EH (cell line): ENCODE measurements at regions not wholly inside any gene's neighbourhood (a gene's known extent, or its start where the extent isn't known, plus 50 kb on each side); places are given as distances from the start of the nearest gene placed in this dataset.
A peak's percentile ranks its signal among the peaks of the same experiment; 100 is the strongest.

Experiments
- DNase-seq: peaks from one replicate; pipeline ENCODE4 v3.0.0-alpha.2; 2015; ENCODE audit warnings: low read depth

DNA sequence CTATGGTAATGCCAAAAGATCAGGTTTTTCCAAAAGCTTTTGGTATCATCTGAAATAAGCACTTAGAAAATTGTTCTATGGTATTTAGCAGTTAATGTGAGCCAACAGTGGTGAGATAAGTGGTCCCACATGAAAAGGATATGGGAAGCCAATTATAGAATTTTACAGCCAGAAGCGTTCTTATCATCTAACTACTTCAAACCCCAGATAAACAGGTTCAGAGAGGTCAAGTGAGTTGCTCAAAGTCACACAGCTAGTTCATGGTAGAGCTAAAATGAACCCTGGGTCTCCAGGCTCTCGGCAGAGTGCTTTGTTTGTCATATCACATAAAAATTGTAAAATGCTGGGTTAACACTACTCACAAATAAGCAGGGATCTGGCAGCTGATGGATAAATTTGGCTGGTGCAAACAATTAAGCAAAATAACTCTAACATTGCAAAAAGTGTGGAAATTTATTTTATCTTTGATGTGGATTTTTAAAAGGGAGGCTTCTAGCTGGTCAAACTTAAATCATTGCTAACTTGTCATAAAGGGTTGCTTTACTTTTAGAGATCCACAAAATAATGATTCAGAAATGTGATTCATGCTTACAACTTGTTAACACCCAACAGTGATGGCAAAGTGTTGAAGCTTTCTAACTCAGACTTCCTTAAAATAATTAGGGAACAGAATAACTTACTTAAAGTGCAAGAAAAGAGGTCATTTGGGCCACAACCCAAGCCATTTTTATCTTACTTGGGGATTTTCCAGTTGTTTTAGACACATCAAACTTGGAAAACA lies 202.8 kb upstream of the TBC1D5 start:
- no peak for DNase-seq

DNA sequence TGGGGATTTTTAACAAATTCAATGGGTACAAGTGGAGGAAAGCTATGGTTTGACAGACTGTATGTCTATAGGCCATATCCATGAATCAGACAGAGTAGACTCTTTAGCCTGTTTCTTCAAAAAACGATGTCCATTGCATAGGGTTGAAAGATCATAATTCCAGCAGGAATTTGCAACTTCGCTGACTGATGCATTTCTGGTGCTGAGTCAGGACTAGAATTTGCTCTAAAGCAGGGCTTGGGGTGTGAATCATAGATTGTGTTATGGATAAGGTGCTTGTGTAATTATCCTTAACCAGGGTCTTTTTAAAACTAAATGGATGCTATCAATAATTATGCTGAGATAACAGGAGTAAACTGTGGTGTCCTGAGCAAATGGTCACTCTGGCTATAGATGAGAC lies 200.4 kb upstream of the TBC1D5 start:
- peak; percentile 14 for DNase-seq

DNA sequence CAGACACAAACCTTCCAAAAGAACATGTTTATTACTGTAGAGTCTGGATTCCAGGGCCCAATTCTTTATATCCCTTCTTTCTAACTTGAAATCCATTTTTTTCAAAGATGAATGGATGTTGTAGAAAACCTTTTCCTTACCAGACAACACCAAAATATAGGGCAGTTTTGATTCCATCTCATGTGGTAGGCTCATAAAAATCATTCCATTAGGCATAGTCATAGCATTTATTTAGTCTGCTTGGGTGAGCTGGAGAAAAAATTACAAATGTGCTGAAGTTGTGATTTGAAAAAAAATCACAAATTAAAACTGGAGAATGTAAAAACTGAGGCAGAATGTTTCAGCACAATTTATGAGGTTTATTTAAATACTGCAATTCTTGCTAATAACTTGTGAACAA lies 199.3 kb upstream of the TBC1D5 start:
- peak; percentile 2 for DNase-seq

DNA sequence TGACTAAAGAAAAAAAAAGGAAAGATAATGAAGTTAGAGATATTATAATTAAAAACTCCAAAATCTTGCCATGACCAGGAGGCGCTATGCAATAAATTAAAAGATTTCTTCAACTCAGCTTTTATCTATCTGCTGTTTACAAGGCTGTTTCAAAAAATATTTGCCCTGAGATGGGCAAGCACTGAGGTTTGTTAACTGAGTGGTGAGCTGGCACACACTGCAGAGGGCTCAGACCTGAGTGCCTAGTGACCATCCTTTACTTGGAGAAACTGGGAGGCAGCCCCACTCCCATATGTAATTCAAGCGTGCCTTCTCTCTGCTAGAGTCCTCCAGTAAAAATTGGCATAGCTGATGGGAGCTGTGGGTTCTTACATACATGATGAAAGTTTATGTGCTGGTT lies 198.7 kb upstream of the TBC1D5 start:
- no peak for DNase-seq

DNA sequence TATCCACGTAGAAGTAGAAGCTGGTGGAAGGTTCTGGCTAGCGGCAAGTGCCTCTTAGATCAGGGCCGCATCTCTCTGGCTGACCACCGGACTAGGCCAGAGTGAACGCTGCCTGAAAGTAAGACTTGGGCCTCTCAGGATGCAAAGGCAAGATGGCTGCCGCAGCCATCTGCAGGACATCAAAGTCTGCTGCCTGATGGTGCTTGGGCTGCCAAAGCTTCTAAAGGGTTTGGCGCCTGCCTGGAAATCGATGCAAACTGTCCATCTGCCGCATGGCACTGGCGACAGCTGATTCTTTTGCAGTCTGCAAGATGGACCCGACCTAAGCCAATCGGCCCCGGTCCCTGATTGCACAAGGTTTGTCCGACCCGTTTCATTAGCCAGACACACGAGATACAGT lies 196.7 kb upstream of the TBC1D5 start:
- no peak for DNase-seq

DNA sequence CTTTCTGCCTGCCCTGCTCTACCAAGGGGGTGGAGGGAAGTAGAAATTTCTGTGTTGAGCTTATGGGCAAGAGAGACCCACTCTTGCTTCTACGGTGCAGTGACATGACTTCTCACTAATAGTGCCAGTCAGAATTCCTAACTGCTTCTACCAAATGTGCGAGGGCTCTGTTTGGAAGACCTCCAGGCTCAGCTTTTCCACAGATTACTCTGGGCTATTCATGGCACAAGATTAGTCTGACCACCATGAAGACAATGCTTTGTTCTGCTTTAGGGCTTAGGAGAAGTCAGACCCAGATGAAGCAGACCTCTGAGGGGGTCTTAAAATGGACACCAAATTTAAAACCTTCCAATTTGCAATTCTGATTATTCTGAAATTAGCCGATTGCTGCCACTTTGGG lies 195.9 kb upstream of the TBC1D5 start:
- no peak for DNase-seq

DNA sequence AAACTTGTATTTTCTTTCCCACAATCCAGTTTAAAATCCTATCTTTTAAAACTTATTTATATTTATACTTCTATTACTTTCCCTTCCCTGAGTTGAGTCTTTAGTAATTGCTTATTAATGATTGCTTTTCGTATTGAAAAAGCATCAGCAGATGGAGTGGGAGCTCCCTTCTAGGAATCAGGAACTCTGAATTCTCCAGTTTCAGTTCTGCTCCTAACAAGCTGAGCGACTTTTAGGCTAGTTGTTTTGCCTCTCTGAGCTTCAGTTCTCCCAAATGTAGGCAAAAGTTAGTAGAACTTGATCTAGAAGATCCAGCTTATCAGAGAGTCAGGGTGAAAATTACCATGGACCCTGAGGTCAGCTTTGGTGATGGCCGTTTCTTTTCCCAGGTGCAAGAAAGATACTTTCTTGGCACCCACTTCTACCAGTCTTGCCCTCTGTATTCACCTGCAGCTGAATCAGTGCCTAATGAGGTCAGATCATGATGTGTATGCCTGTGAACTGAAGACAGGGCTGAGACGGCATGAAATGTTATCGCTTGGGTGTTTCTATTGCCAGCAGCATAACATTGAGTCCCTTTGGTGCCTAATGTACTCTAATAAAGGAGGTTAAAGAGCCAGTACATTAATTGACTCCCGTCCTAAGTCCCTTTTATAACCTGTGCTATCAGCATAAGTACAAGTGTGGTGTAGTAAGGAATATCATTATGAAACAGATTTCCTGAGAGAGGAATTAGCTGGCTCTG lies 194.5 kb upstream of the TBC1D5 start:
- DNase-seq: no peak

DNA sequence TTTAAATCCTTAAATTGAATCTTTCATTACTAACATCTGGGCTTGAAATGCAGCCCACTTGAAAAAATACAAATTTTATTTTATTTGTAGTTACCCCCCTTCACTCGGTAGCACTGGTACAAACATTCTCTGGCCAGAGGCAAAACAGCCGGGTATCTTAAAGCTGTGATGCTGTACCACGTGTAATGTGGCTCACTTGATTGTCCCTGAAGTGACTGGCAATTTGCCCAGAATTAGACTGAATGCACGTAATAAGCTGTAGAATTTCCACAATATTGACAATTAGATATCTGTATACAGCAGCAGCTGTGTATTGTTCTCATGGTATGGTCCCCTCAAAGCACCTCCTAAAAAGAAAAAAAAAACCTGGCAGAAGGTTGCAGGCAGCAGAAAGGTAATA lies 192.8 kb upstream of the TBC1D5 start:
- no peak for DNase-seq

DNA sequence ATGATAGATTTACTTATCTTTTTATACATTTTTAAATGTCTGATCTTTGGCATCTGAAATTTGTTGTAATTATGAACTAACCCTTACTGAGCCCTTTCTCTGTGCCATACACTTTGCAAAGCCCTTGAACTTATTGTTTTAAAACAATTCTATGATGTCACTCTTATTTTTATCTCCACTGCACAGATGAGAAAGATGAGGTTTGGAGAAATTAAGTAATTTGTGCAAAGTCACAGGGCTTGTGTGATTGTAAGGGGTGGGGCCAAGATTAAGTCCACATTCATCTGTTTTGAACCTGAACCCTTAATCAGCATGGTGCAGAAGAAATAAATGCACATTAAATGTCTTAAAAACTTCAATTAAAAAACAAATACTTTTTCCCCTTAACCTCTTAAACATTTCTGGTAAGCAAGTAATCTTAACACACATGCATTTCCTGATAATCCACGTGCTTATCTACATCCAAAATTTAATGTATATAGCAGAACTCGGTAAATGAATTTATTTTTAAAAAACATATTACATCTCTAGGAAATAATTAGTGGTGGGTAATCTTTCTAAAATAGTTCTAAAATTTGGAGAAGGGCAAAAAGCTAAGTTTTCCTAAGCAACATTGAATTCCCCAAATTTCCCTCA lies 189.8 kb upstream of the TBC1D5 start:
- DNase-seq: no peak

DNA sequence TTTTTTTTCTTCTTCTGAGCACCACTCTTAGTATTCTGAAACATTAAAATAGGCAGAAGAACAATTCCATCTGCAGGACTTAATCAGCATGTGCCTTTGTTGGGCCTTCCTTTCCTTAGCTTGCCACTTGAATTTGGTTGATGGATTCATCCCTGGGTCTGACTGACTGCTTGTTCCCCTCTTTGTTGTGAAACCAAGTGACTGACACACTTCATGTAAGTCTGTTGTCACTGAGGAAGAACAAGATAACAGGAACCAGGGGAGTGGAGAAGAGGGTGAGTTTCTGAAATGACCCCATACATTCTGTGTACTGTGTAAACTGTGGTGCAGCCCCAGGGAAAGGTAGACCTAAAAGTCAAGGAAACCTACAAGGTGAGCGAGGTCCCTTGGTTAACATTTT lies 188.7 kb upstream of the TBC1D5 start:
- no peak for DNase-seq

DNA sequence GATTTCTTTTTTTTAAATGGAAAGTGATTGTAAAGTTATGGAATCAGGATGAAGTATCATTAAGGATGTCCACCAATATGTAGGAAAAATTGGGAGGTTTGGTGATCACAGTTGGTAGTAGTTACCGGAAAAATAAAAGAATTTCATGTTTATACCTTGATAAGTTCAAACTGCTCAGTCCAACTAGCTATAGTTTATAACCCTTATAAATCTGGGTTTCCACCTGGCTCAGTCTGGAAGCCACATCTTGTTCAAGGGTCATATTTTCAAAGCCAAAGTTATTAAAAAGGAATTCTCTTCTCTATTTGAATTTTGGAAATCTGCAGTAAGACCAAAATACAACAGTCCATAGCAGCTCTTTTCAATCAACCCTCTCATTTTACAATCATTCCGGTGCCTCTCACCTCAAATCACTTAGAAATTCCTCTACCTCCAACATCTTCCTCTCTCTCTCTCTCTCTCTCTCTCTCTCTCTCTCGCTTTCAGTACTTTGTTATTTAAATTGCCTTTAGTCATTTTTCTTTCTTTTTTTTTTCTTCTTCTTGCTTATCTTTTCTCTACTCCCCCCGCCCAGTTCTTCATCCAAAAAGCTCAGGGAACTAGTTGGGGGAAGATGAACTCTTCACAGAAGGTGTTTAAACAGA lies 186.2 kb upstream of the TBC1D5 start:
- DNase-seq: no peak

DNA sequence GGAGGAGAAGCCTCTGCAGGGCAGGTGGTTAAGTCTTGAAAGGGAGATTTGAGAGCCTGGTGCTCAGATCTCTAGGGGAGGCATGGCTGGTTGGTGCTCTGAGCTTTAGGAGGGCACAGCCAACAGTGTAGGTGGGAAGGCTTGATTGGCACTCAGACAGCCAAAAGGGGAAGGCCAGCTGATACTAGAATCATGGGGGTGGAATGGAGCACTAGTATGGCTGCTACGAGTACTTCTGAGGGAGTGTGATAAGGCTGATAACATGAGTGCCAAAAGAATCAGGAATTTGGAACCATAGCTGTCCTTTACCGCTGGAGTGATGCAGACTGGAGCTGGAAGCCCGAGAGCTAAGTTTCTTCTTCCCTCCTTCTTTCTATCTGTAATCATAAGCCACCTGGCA lies 184.6 kb upstream of the TBC1D5 start:
- DNase-seq: no peak

DNA sequence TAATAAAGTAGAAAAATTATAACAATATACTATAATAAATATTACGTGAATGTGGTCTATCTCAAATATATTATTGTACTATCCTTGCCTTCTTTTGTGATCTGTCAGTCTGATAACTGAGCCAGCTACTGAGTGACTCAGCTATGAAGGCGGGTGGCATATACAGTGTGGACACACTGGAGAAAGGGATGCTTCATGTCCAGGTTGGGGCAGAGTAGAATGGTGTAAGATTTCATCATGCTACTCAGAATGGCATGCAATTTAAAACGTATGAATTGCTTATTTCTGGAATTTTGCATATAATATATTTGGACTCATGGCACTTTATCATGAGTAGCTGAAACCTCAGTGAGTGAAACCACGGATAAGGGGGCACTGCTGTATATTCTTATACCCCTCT lies 172.9 kb upstream of the TBC1D5 start:
- DNase-seq: peak; percentile 3

DNA sequence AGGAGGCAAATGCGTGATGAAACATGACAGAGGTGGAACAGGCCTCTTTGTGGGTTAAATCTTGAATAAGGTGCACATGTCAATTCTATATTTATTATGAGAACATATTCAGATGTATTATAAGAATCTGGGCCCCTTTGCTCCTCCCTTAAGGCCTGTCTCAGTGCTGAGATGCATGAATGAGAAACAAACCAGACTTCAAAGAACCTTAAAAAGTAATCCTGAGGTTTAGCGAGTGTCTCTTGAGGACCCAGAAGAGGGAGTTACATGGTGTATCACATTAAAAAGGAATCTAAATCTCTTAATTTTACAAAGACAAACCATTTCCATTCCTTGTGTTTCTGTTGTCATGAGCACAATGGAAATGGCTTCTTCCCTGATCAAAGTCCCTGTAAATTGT lies 170.9 kb upstream of the TBC1D5 start:
- DNase-seq: no peak

DNA sequence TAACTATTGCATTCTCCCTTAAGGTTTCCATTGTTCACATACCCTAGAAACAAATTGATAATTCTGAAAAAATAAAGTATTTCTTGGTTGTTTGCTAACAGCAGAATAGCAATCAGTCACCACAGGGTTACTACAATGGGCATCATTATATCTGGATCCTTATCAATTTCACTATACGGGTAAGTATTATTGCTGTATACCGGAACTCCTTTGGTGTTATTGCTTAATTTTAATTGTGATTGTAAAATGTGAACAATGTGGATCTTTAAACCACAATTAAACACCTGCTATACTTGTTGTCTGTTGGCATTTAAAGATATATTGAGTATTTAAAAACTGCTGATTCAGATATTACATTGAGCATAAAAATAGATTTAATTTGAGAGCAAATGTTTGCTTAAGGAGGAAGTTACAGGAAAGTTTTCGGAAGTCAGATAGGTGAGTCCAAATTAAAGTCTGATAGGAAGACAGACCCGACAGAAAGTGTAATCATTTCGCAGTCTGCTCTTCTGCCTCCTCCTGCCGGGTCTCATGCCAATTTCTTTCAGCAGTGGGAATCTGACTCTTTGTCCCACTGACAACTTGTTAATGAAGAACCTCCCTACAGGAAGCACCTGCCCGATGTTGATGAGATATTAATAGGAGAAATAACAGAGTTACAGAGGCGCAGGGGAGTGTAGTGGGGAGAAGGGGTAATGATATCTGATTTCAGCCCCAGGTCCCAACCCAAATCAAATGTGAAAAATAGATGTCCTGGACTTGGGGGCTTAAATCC lies 169.7 kb upstream of the TBC1D5 start:
- DNase-seq: no peak

DNA sequence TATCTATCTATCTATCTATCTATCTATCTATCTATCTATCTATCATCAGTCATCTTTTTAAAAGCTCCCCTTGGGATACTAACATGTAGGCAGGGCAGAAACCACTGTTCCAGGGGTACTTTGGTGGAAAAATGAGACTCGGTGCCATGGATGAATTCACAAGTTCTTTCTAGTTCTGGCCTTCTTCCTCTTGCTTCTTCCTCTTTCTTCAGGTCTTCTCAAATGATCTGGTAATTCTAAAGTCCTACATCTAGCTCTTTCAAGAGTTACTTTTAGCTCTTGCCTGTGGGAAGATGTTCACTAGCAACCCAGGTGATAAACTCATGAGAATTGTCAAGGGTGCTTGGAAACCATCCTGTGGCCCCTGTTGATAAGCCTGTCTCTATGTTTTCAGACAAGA lies 168.5 kb upstream of the TBC1D5 start:
- DNase-seq: no peak

DNA sequence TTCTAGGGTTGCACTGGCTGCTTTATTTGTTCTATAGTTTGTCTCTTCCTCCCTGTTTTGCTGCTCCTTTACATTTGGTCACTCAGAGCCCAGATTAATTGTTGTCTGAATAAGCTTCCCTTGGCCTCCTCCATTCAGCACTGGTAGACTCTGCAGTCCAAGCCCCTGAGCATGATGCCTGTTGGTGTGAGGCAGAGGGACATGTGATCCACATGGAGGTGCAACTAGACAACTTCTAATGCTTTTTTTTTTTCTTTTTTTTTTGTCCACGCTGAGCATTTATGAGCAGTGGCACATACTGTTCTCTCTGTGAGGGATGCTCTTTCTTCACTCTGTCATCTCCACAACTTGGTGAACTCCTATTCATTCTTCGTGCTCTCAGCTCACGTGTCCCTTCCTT lies 167.3 kb upstream of the TBC1D5 start:
- DNase-seq: no peak

DNA sequence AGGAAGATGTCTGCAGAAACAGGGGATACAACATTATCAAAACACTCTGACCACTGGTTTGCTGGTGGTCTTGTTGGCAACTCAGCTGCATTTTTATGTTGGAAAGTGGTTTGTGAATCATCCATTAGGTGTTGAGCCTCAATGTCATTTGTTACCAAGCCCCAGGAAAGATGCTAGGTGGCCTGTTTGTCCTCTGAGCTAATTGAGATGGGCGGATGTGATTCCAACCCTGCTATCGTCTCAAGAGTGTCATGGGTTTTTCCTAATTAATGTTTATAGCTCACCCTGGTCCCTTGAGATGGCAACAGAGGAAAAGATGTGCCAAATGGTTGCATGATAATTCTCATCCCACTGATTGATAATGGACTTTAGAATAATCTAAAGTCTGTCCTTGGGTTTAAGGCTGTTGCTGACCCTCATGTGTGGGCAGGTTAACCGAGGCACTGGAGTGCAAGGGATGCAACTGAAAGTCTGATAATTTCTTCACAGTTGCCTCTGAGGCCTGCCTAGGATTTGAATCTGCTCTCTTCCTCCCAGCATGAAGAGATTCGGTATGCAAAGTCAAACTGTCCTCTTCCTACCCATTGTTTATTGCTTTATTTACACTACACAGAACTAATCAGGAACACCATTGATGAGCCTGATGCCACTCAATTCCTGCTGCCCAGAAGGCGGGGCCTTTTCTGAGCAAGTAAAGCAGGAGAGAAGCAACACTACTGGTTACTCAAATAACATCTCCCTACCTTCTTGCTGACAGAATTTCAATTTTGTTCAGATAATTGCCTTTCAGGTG lies 166.2 kb upstream of the TBC1D5 start:
- no peak for DNase-seq

DNA sequence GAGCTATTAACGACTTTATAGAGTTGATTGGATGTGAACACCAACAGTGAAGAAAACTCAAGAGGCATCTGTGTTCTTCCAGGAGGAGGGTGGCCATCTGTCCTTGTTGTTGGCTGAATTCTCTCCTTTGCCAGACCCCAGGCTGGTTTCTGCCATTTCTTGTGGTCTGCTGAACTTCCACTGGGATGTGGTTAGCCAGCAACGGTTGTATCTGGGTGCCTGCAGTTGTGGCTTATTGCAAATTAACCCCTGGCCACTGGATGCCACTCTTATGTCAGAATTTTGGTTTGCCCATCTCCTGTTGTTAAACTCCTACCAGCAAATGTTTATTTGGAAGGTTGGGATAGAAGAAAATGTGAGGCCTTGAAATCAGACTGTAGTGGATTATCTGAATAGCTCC lies 163.6 kb upstream of the TBC1D5 start:
- DNase-seq: no peak

DNA sequence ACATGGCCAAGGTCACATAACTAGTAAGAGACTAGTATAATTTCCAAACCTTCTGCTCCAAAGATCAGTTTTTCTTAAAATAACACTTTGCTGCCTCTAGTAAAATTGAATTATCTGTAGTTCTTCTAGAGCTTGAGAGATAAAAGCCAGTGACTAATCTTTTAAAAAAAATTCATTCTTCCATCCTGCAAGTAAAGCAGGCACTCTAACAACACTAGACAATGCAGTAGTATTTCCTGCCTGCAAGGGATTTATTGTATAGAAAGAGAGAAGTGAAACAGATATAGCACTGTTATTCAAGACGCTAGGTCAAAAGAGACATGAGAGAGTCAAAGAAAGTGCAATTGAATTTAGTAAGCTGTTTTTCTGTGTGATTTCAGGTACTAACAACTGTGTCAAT lies 159.5 kb upstream of the TBC1D5 start:
- DNase-seq: no peak

DNA sequence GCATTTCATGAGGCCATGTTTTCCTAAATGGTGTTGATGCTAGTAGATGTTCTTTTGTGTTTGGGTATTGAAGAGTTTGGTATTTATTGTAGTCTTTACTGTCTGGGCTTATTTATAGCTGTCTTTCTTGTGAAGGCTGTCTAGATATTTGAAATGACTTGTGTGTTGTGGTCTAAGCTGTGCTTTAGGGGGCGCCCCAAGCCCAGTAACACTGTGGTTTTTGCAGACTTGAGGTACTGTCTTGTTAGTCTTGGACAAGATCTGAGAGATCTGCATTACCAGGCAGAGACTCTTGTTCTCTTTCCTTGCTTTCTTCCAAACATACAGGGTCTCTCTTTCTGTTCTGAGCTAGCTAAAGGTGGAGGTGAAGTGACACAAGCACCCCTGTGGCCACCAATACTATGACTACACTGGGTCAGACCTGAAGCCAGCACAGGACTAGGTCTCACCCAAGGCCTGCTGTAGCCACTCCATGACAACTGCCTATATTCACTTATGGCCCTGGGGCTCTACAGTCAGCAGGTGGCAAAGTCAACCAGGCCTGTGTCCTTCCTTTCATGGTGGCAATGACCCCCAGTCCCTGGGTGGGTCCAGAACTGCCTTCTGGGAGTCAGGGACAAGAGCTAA lies 152.1 kb upstream of the TBC1D5 start:
- DNase-seq: peak; percentile 58
